GOT3 (cell line): ENCODE measurements at regions not wholly inside any gene's neighbourhood (a gene's known extent, or its start where the extent isn't known, plus 50 kb on each side); places are given as distances from the start of the nearest gene placed in this dataset.
"Not testable (repeated sequence)": the region's sequence is repeated elsewhere in the genome, so short reads cannot be mapped to it uniquely, and the experiment has no call there.

Source experiments
- DNase-seq: peaks from one replicate; lab custom pipeline; 2025; ENCODE audit warnings: mixed read lengths; lab: John Stamatoyannopoulos, UW

DNA sequence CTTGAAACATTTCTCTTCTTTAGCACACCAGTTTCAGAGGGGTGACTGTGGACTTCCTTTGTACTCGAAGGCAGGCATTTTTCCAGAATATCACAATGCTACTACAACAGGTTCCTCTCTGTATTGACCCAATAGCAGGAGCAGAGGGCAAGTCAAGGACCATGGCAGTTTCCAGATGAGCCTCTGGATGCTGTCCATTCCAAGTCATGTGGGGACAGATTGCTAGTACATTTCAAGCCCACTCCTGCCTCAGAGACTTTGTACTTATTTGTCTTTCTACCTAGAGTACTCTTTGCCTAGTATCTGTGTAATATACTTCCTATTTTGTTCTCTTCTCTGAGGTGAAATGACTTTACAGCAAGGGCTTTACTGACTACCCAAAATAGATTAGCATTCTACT lies 373.9 kb downstream of the PIK3C3 start:
- DNase-seq = no peak

DNA sequence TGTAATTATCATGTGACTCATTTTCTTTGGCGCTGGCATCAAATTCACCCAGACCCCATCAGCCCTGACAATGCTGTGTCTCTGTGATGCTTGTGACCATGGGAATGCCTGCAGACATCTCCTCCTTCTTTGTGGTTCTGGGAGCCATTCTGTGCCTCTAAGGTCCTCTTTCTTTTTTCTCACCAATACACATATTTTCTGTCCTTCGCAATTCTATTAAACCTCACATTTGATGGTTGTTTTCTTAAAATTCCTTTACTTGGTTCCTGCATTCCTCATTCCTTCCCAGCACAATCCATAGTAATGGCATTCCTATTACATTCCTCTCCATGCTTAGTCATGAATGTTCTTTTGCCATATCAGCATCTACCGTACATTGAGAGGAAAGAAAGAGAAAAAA lies 375.3 kb downstream of the PIK3C3 start:
- DNase-seq = no peak

GRCh38 chr18:42333558-42333957 lies 378.5 kb downstream of the PIK3C3 start:
- DNase-seq = no peak

GRCh38 chr18:42334931-42335330 lies 379.9 kb downstream of the PIK3C3 start:
- no peak for DNase-seq

DNA sequence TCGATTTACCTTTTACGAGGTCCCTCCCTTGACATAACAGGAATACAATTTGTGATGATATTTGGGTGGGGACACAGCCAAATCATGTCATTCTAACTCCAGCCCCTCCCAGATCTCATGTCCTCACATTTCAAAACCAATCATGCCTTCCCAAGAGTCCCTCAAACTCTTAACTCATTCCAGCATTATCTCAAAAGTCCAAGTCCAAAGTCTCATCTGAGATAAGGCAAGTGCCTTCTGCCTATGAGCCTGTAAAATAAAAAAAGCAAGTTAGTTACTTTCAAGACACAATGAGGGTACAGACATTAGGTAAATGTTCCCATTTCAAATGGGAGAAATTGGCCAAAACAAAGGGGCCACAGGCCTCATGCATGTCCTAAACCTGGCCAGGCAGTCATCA lies 381.1 kb downstream of the PIK3C3 start:
- no peak for DNase-seq

DNA sequence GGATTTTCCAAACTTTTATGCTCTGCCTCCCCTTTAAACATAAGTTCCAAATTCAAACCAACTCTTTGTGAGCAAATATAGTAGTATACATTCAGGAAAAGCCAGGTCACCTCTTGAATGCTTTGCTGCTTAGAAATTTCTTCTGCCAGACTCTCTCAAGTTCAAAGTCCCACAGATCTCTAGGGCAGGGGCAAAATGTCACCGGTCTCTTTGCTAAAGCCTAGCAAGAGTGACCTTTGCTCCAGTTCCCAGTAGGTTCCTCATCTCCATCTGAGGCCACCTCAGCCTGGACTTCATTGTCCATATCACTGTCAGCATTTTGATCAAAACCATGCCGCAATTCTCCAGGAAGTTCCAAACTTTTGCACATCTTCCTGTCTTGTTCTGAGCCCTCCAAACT lies 382.3 kb downstream of the PIK3C3 start:
- not testable (repeated sequence) for DNase-seq

- no peak for DNase-seq
Measured at GRCh38 chr18:42338683-42339082, 383.6 kb downstream of the PIK3C3 start.

DNA sequence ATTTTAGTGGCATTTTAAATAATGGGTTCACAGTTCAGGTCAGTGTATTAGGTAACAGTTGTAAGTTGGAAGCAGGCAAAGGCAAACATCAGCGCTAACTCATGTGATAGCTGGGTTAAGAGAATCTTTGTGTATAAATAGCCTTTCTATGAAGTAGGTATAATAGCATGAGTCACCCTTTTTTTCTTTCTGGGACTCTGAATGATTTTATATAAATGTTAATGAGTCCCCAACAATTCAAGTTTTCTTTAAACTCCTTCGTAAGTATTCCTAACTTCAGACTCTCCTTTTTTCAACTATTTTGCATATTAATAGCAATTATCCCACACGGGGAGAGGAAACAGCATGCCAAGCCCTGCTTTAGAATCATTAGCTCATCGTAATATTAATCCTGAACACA lies 384.3 kb downstream of the PIK3C3 start:
- no peak for DNase-seq

GRCh38 chr18:42340423-42341009 lies 385.5 kb downstream of the PIK3C3 start:
- no peak for DNase-seq

DNA sequence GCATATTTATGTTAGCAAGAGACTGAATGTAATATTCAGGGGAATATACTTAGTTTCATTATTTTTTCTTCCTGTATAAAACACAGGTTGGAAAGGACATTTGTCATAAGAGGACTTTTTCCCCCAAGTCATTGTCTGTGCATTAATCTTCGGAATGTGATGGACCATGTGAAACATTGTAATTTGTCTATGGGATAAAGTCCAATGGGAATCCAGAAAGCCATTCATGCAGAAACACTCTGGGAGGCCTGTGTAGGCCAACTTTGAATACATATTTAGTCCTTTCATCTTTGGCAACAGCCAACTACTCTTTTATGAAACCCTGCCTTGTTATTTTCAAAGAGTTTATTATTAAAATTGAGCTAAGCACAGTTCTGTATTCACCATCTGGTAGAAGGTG lies 386.4 kb downstream of the PIK3C3 start:
- no peak for DNase-seq

DNA sequence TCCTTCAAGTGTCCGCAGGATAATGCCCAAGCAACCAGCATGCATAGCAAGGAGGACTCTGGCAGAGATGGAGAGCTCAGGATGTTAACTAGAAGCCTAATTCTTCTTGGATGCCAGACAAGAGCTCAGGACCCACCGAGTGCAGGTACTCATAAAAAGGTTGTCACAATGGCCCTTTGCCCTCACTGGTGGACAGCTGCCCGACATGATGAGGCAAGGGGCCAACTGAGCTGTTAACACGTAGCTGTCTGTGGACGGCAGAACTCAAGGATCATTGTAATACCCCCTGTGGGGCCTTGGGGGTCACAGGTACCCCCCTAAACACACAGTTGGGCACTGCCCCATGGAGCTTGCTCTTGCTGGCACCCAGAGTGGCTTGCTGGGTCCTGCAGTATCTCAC lies 393.7 kb downstream of the PIK3C3 start:
- DNase-seq = no peak

DNA sequence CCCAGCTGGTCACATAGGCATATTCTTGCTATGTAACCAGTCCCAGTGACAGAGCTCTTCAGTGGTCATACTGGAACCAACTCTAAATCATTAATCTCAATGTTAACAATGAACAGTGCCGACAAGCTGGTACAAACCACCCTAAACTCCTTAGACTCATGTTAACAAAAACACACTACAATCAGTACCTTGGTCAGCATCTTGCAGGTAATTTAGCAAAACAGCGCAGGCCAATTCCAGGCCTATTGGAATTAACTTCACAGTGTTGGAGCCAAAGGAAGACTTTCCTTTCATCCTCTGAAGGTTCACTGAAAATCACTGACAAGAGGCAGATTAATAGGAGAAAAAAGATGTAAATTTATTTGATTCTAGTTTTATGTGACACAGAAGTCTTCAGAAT lies 396.4 kb downstream of the PIK3C3 start:
- DNase-seq = no peak

GRCh38 chr18:42360716-42361115 lies 405.7 kb downstream of the PIK3C3 start:
- no peak for DNase-seq

- no peak for DNase-seq
Measured at GRCh38 chr18:42363446-42364441, 408.7 kb downstream of the PIK3C3 start.

GRCh38 chr18:42364766-42365165 lies 409.7 kb downstream of the PIK3C3 start:
- DNase-seq = no peak

GRCh38 chr18:42365591-42365990 lies 410.6 kb downstream of the PIK3C3 start:
- DNase-seq = no peak

DNA sequence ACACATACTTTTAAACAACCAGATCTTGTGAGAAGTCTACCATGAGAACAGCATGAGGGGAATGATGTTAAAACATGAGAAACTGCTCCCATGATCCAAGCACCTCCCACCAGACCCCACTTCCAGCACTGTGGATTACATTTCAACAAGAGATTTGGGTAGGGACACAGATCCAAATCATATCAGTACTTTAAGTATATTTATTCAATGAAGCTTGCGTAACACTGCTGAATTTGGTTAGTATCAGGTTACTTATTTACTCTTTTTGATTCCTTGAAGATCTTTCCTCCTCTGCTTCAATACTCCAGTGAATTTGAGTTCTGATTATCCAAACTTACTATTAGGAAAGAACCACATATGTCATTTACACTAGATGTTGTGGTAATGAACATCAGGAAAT lies 418.6 kb downstream of the PIK3C3 start:
- DNase-seq = no peak

GRCh38 chr18:42374961-42375360 lies 419.9 kb downstream of the PIK3C3 start:
- DNase-seq = no peak

GRCh38 chr18:42378854-42379253 lies 423.8 kb downstream of the PIK3C3 start:
- DNase-seq = not testable (repeated sequence)

- DNase-seq = not testable (repeated sequence)
Measured at GRCh38 chr18:42381236-42381635, 426.2 kb downstream of the PIK3C3 start.

- no peak for DNase-seq
Measured at GRCh38 chr18:42392416-42392815, 437.4 kb downstream of the PIK3C3 start.

- DNase-seq = no peak
Measured at GRCh38 chr18:42392926-42393325, 437.9 kb downstream of the PIK3C3 start.

GRCh38 chr18:42394238-42394637 lies 439.2 kb downstream of the PIK3C3 start:
- no peak for DNase-seq
